ENCODE measurements at regions not wholly inside any gene's neighbourhood (a gene's known extent, or its start where the extent isn't known, plus 50 kb on each side); places are given as distances from the start of the nearest gene placed in this dataset.

- DNase-seq (ENCODE audit: extremely low read depth, low read depth), result no peak
- no peak overlapping the region for H3K4me3 ChIP-seq (replicated peaks; ENCODE audit: low read depth, low read length)
- TF ChIP-seq CTCF (IDR thresholded peaks at IDR 0.05; ENCODE audit: low read depth, low read length, missing control alignments), result no peak
Observed at GRCh38 chr13:73870036-73870741, 264.0 kb downstream of the KLF12 start.

GRCh38 chr13:73865027-73865426 is 269.2 kb downstream of the KLF12 start:
- no peak for TF ChIP-seq CTCF (IDR thresholded peaks at IDR 0.05; ENCODE audit: low read depth, low read length, missing control alignments)
- DNase-seq (ENCODE audit: extremely low read depth, low read depth), result no peak

GRCh38 chr13:73861136-73861535 is 273.1 kb downstream of the KLF12 start:
- TF ChIP-seq CTCF (IDR thresholded peaks at IDR 0.05; ENCODE audit: low read depth, low read length, missing control alignments), result no peak
- DNase-seq (ENCODE audit: extremely low read depth, low read depth), result no peak
- no peak overlapping the region for H3K4me3 ChIP-seq (replicated peaks; ENCODE audit: low read depth, low read length)

More at GRCh38 chr13:73865027-73865426, 269.2 kb downstream of the KLF12 start:
- H3K4me3 ChIP-seq (replicated peaks; ENCODE audit: low read depth, low read length), result no peak overlapping the region

GRCh38 chr13:73860501-73860900 is 273.7 kb downstream of the KLF12 start:
- DNase-seq (ENCODE audit: extremely low read depth, low read depth), result no peak
- H3K4me3 ChIP-seq (replicated peaks; ENCODE audit: low read depth, low read length), result no peak overlapping the region
- no peak for TF ChIP-seq CTCF (IDR thresholded peaks at IDR 0.05; ENCODE audit: low read depth, low read length, missing control alignments)

GRCh38 chr13:73859841-73860240 is 274.4 kb downstream of the KLF12 start:
- no peak overlapping the region for H3K4me3 ChIP-seq (replicated peaks; ENCODE audit: low read depth, low read length)
- TF ChIP-seq CTCF (IDR thresholded peaks at IDR 0.05; ENCODE audit: low read depth, low read length, missing control alignments), result no peak
- no peak for DNase-seq (ENCODE audit: extremely low read depth, low read depth)

GRCh38 chr13:73857106-73857505 is 277.1 kb downstream of the KLF12 start:
- TF ChIP-seq CTCF (IDR thresholded peaks at IDR 0.05; ENCODE audit: low read depth, low read length, missing control alignments), result no peak
- H3K4me3 ChIP-seq (replicated peaks; ENCODE audit: low read depth, low read length), result no peak overlapping the region
- DNase-seq (ENCODE audit: extremely low read depth, low read depth), result no peak

GRCh38 chr13:73851104-73851503 is 283.1 kb downstream of the KLF12 start:
- no peak for TF ChIP-seq CTCF (IDR thresholded peaks at IDR 0.05; ENCODE audit: low read depth, low read length, missing control alignments)
- no peak for DNase-seq (ENCODE audit: extremely low read depth, low read depth)
- H3K4me3 ChIP-seq (replicated peaks; ENCODE audit: low read depth, low read length), result no peak overlapping the region

Data from HFF-Myc (cell line).